ENCODE measurements at regions not wholly inside any gene's neighbourhood (a gene's known extent, or its start where the extent isn't known, plus 50 kb on each side); places are given as distances from the start of the nearest gene placed in this dataset.

DNA sequence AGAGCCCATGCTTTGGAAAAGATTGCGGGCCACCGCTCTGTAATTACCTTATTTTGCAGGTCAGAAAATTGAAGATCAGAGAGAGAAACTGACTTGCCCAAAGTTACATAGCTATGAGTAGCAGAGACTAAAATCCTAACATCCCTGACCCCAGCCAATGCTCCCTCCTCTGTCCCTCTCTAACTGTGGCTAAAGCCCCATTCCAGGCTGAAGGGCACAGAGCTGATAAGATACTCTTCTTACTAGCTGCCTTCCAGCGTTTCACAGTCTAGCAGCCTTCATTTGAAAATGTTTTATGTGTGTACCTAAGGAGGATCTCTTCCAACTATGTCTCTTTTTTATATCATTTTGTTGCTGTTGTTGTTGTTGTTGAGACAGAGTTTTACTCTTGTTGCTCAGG lies 81.4 kb upstream of the LRATD1 start:
- H3K4me3 ChIP-seq (ENCODE audit: low read depth, low read length): no peak overlapping the region
- DNase-seq (ENCODE audit: low read depth): no peak
- TF ChIP-seq CTCF (IDR thresholded peaks at IDR 0.05; ENCODE audit: insufficient read depth, low read depth, low read length, missing control alignments): no peak

- DNase-seq (ENCODE audit: low read depth): no peak
- TF ChIP-seq CTCF (IDR thresholded peaks at IDR 0.05; ENCODE audit: insufficient read depth, low read depth, low read length, missing control alignments): no peak
- H3K4me3 ChIP-seq (ENCODE audit: low read depth, low read length): no peak overlapping the region
Measured at GRCh38 chr2:14552286-14552685, 80.2 kb upstream of the LRATD1 start.

GRCh38 chr2:14552818-14553217 lies 79.7 kb upstream of the LRATD1 start:
- no peak for DNase-seq (ENCODE audit: low read depth)
- no peak for TF ChIP-seq CTCF (IDR thresholded peaks at IDR 0.05; ENCODE audit: insufficient read depth, low read depth, low read length, missing control alignments)
- H3K4me3 ChIP-seq (ENCODE audit: low read depth, low read length): no peak overlapping the region

- no peak for TF ChIP-seq CTCF (IDR thresholded peaks at IDR 0.05; ENCODE audit: insufficient read depth, low read depth, low read length, missing control alignments)
- no peak overlapping the region for H3K4me3 ChIP-seq (ENCODE audit: low read depth, low read length)
- no peak for DNase-seq (ENCODE audit: low read depth)
Measured at GRCh38 chr2:14554849-14555545, 77.5 kb upstream of the LRATD1 start.

DNA sequence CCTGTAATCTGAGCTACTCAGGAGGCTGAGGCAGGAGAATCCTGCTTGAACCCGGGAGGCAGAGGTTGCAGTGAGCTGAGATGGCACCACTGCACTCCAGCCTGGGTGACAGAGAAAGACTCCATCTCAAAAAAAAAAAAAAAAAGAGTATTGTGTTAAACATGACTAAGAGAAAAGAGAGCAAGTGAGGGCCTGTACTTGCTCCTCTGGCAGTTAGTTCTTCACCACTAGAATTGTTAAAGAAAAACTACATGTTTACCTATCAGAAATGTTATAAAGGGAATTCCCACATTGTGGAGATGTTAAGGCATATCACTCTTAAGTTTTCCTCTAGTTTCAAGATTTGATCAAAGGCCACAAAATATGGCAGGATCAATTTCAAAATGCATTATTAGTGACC lies 75.4 kb upstream of the LRATD1 start:
- no peak for DNase-seq (ENCODE audit: low read depth)
- TF ChIP-seq CTCF (IDR thresholded peaks at IDR 0.05; ENCODE audit: insufficient read depth, low read depth, low read length, missing control alignments): no peak
- H3K4me3 ChIP-seq (ENCODE audit: low read depth, low read length): no peak overlapping the region

- TF ChIP-seq CTCF (IDR thresholded peaks at IDR 0.05; ENCODE audit: insufficient read depth, low read depth, low read length, missing control alignments): no peak
- H3K4me3 ChIP-seq (ENCODE audit: low read depth, low read length): no peak overlapping the region
- no peak for DNase-seq (ENCODE audit: low read depth)
Measured at GRCh38 chr2:14557916-14558315, 74.6 kb upstream of the LRATD1 start.

DNA sequence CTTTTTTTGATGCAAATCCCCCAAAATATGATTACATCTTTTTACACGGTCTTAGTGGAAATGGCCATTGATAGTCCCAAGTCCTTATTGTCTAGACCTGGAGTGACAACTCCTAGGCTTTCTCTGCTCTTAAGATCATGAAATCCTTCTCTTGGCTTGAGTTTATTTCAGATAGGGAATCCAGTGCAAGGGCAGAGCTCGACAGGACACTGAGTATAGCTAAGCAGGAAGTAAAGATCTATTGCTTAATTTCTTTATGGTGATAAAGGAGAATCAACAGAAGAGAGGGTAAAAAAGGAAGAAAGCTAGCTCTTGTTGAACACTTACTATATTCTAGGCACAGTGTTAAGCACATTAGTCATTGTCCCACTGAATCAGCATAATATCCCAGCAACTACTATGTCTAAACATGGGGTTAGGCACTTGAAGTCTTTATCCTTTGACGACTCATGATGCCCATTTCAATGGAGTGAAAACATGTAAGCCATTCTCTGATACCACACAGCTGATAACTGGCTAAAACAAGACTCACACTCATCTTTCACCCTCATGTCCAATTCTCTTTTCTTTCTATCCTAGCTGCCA lies 74.1 kb upstream of the LRATD1 start:
- no peak for TF ChIP-seq CTCF (IDR thresholded peaks at IDR 0.05; ENCODE audit: insufficient read depth, low read depth, low read length, missing control alignments)
- DNase-seq (ENCODE audit: low read depth): no peak
- H3K4me3 ChIP-seq (ENCODE audit: low read depth, low read length): no peak overlapping the region
